BJ (cell line): ENCODE measurements at regions not wholly inside any gene's neighbourhood (a gene's known extent, or its start where the extent isn't known, plus 50 kb on each side); places are given as distances from the start of the nearest gene placed in this dataset.
A peak's percentile ranks its signal among the peaks of the same experiment; 100 is the strongest.

Source experiments
- CTCF ChIA-PET: fragments of 350-600 bp; formaldehyde crosslinking; extraction: SDS; loops from one replicate; lab custom pipeline; 2021; ENCODE audit warnings: antibody characterized with exemption, inconsistent platforms; lab: Yijun Ruan, JAX
- POLR2A ChIA-PET: fragments of 300-600 bp; sonication (Branson Sonifier 250); formaldehyde crosslinking; extraction: SDS; loops from one replicate; lab custom pipeline; 2021; ENCODE audit warnings: antibody characterized with exemption; lab: Charles Lee
- DNase-seq: peaks from one replicate; pipeline ENCODE4 v3.0.0-alpha.2; 2011; ENCODE audit warnings: low read depth
- H3K27me3 ChIP-seq: 2 replicates; pipeline ENCODE4 v1.6.0; 2011; ENCODE audit warnings: low read length; ENCODE audit not compliant: control insufficient read depth, insufficient read depth
- H3K36me3 ChIP-seq: 2 replicates; pipeline ENCODE4 v1.5.1; 2011; ENCODE audit warnings: low read length; ENCODE audit not compliant: control insufficient read depth, insufficient read depth
- H3K4me3 ChIP-seq: 2 replicates; pipeline ENCODE4 v1.5.1; 2011; ENCODE audit warnings: low read depth, mild to moderate bottlenecking, control low read depth, low read length
- TF ChIP-seq, protein P1 (sequence below): IDR thresholded peaks from 2 replicates; pipeline ENCODE4 v1.5.1; 2011; ENCODE audit warnings: low read depth, mild to moderate bottlenecking, control low read depth, inconsistent platforms, low read length, moderate library complexity; ENCODE audit not compliant: insufficient read depth

DNA sequence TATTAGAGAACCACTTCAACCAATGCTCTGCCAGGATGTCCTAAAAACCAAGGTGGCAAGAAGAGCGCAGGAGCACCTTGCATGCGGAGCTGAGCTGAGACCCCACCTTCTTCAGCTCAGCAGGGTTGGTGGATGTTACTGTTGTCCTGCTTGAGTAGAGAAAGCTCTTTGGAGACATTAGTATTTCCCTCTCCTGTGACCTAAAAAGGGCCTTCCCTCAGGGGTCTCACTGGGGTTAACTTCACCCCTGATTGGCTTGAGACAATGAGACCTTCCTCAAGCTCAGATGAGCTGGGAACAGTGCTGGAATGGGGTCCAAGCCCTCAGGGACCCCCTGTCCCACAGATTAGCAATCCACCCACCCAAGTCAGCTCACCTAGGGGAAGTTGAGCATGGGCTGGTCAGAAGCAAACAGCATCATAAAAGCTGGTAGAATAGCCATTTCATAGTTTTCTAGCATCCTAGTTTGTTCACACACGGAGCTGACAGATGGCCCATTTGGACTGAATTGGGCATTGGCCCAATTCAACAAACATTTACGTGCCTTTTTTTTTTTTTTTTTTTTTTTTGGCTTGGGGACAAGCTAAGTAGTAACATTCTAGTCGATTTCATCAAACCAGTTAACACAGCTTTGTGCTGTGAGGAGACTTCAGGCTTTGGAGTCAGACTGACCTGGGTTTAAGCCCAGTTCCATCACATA, 100.6 kb upstream of the HABP2 start:
- H3K27me3 ChIP-seq = peaks cover 15% of the 10 kb centered on the region
- H3K36me3 ChIP-seq = no peaks in the 10 kb centered on the region
- no peak for DNase-seq
- ChIA-PET POLR2A (interaction anchor here (0.8 kb wide), 1 partner anchor 9 kb away, joined by 3 read pairs; no protein-coding TSS in a partner anchor), CTCF (interaction anchor here (1.0 to 3.8 kb wide), 4 partner anchors 10 to 69 kb away, joined by 3 to 39 read pairs (median 20); no protein-coding TSS in a partner anchor)
- no peak overlapping the region for H3K4me3 ChIP-seq
- TF ChIP-seq, protein P1, sequence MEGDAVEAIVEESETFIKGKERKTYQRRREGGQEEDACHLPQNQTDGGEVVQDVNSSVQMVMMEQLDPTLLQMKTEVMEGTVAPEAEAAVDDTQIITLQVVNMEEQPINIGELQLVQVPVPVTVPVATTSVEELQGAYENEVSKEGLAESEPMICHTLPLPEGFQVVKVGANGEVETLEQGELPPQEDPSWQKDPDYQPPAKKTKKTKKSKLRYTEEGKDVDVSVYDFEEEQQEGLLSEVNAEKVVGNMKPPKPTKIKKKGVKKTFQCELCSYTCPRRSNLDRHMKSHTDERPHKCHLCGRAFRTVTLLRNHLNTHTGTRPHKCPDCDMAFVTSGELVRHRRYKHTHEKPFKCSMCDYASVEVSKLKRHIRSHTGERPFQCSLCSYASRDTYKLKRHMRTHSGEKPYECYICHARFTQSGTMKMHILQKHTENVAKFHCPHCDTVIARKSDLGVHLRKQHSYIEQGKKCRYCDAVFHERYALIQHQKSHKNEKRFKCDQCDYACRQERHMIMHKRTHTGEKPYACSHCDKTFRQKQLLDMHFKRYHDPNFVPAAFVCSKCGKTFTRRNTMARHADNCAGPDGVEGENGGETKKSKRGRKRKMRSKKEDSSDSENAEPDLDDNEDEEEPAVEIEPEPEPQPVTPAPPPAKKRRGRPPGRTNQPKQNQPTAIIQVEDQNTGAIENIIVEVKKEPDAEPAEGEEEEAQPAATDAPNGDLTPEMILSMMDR = no peak

DNA sequence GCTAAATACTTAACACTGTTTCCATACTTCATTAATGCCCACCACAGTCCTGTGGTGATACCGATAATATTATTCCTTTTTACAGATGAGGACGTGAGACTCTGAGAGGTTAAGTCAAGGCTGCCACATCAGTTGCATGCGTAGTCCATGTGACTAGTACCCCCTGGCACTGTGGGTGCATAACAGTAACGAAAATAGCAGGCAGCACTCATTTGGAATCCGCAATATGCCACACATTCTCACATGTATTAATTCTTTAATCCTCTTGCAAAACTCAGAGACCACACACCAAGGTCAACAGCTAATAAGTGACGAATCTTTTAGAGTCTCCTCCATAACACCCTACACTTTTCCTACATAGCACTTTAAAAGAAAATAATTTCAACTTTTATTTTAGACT, 99.5 kb upstream of the HABP2 start:
- CTCF ChIA-PET = interaction anchor here (0.9 to 3.8 kb wide), 9 partner anchors 10 to 977 kb away, joined by 3 to 39 read pairs (median 5); no protein-coding TSS in a partner anchor
- Histone ChIP-seq H3K27me3 (peaks cover 12% of the 10 kb centered on the region), H3K4me3 (no peak overlapping the region), H3K36me3 (no peaks in the 10 kb centered on the region)
- POLR2A ChIA-PET = interaction anchor here (1.1 kb wide), 1 partner anchor 11 kb away, joined by 4 read pairs; no protein-coding TSS in a partner anchor
- DNase-seq = no peak
- TF ChIP-seq, protein P1 = no peak

DNA sequence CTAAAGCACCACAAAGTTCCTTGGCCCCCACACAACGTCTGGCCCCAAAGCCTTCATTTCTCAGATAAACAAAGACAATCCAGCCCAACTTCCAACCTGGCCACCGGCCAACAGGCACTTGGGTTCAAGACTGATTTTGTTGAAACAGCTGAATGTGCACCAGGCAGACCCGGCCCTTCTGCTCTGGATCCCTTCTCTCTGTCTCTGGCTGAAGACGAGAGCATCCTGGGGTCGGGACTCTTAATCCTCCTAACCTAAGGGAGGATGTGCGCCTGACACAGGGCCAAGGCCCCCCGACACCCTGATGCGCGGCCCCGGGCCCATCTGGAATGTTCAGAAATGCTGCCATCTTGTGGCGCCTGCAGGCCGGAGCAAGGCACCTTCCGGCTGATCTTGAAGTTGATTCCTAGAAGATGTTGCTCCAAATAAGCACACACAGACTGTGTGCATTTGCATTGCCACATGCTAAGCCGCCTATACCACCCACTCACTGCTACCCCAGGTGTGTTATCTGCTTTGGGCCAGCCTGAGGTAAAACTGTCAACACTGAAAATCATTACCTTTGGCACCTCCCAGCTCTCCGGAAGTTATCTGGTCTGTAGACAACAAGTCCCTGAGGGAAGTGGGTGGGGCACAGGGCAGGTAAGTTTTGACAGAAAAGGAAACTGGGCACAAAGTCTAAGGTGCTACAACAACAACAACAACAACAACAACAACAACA, 98.4 kb upstream of the HABP2 start:
- CTCF ChIA-PET = interaction anchor here (0.6 to 3.8 kb wide), 30 partner anchors 8 to 982 kb away, joined by 3 to 39 read pairs (median 3); no protein-coding TSS in a partner anchor
- DNase-seq = no peak
- POLR2A ChIA-PET = interaction anchor here (0.5 to 1.1 kb wide), 2 partner anchors 10 to 52 kb away, joined by 4 read pairs; no protein-coding TSS in a partner anchor
- TF ChIP-seq, protein P1 = peak; percentile 85
- Histone ChIP-seq H3K27me3 (peaks cover 14% of the 10 kb centered on the region), H3K4me3 (no peak overlapping the region), H3K36me3 (no peaks in the 10 kb centered on the region)

DNA sequence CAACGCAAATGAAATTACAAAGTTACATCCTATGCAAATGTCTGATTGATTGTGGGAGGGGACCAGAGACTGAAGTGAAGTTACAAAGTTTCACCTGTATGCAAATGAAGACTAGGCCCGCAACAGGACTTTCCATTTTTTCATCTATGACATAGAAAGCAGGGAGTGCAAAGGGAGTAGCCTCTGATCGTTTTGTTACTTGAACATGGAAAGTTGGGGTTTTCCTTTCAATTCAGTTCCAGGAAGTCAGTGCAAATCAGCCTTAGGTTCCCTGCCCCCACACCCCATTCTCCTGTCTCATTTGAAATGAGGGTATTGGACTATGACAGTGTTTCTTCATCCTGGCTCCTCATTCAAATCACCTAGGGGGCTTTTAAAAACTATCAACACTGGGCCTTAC, 96.9 kb upstream of the HABP2 start:
- Histone ChIP-seq H3K36me3 (no peaks in the 10 kb centered on the region), H3K4me3 (no peak overlapping the region), H3K27me3 (peaks cover 13% of the 10 kb centered on the region)
- TF ChIP-seq, protein P1 = no peak
- ChIA-PET CTCF (interaction anchor here (1.2 to 2.3 kb wide), 2 partner anchors 9 to 19 kb away, joined by 7 to 10 read pairs; no protein-coding TSS in a partner anchor), POLR2A (no interaction called here)
- no peak for DNase-seq

DNA sequence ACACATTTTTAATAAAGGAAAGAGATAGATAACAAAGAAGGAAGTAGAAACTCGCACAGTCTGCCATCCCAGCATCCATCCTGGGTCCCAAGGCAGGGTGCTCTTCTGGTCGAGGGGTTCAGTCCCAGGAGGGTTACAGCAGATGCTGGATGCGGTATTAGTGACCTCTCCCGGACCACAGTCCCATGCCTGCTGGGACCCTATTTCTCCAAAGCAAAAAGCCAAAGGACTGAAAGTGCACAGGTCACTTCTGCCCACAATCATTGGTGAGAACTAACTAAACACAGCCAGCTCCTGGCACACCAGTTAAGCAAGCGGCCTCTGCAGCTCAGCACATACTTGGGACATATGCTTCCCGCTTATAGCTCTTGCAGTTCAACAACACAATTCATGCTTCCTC, 96.1 kb upstream of the HABP2 start:
- CTCF ChIA-PET = interaction anchor here (1.1 to 1.2 kb wide), 2 partner anchors 64 to 71 kb away, joined by 3 to 7 read pairs; no protein-coding TSS in a partner anchor
- no peak for DNase-seq
- TF ChIP-seq, protein P1 = no peak
- Histone ChIP-seq H3K27me3 (peaks cover 13% of the 10 kb centered on the region), H3K4me3 (no peak overlapping the region), H3K36me3 (no peaks in the 10 kb centered on the region)
- POLR2A ChIA-PET = no interaction called here
